Lower leg skin (tissue), 3 donors: ENCODE measurements at regions not wholly inside any gene's neighbourhood (a gene's known extent, or its start where the extent isn't known, plus 50 kb on each side); places are given as distances from the start of the nearest gene placed in this dataset.

ENCODE experiments used
- CTCF ChIP-seq, 3 donors: fragments of 450-650 bp; IDR thresholded peaks; one replicate each; pipeline ENCODE4 v1.5.1; 2016; ENCODE audit warnings: antibody characterized with exemption in 3 of 3, mild to moderate bottlenecking in 3 of 3, moderate library complexity in 2 of 3
- POLR2A ChIP-seq, 2 donors: fragments of 450-650 bp; IDR thresholded peaks; one replicate each; pipeline ENCODE4 v1.6.1; 2016 to 2017; ENCODE audit warnings: antibody characterized with exemption in 2 of 2, mild to moderate bottlenecking in 1 of 2, moderate library complexity in 1 of 2

DNA sequence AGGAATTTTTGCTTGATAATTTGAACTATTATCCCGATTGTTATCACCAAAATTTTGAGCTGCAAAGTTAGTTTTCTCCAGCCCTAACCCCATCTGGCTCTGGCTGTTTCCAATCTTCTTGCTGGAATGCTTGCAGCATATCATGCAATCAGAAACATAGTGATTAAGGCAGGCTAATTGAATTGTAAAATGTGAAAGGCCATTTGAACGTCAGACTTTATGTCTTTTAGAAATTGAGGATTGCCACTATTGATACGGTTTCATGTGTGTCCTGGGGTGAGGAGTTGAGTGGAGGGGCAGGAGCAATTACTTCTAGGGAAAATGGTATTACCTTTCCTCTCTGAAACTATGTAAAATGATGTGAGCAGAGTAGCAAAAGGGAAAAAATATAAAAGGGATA is 1674.5 kb upstream of the LRRTM1 start:
- TF ChIP-seq CTCF (IDR thresholded peaks at IDR 0.05) (no peak), POLR2A (IDR thresholded peaks at IDR 0.05) (no peak)
